DMS114 treated with DMSO at 0.1 percent for 48 hours (cell line): ENCODE measurements at regions not wholly inside any gene's neighbourhood (a gene's known extent, or its start where the extent isn't known, plus 50 kb on each side); places are given as distances from the start of the nearest gene placed in this dataset.
"Not testable (repeated sequence)": the region's sequence is repeated elsewhere in the genome, so short reads cannot be mapped to it uniquely, and the experiment has no call there.

Experiments
- DNase-seq: peaks from one replicate; lab custom pipeline; 2025; ENCODE audit not compliant: unreplicated experiment; lab: John Stamatoyannopoulos, UW

DNA sequence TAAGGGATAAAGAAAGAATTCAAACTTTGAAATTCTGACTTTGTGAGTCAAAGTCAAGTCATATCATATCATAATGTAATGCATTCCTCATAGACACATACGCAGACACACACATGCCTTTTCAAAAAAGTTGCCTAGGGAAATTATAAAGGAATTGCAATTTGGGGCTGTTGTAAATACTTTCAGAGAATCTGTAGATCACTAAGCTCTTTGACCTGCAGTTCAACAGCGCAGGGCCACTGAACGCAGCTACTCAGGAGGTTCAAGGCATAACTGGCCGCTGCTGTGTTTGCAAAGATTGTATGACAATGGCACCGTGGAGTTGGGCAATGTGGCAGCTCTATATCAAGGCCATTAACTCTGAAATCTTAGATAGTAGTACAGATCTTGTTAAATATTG is 188.4 kb upstream of the THRB start:
- no peak for DNase-seq

DNA sequence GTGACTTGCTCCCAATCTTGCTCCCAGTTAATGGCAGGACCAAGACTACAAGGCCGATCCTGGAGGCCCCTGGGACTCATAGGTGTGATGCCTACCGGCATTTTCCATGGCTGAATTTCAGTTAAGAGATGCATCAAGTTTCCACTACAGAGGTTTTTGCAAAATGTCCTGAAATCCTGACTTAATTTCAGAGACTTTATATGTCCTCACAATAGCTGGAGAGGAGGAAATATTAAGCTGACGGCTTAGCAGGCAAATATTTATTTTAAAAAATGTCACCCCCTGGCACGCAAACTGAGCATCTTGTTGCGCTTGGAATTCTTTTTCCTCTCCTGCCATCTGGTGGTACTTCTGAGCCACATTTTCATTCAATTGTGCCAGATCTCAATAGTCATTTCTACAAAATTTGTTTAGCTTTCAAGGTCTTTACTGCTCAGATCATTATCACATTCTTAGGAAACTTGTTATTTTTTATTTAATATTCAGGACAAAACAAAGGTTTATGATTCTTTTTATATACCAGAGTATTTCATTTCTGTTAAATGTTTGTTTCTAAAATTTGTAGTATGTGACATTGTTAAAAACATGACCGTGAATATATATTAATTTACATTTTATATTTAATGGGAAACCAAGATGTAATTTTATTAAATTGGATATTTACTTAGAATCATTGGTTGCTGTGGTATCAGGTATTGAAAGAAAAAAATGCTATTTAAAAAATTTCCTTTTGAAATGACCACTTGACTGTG is 189.2 kb upstream of the THRB start:
- DNase-seq = peak; percentile 40

DNA sequence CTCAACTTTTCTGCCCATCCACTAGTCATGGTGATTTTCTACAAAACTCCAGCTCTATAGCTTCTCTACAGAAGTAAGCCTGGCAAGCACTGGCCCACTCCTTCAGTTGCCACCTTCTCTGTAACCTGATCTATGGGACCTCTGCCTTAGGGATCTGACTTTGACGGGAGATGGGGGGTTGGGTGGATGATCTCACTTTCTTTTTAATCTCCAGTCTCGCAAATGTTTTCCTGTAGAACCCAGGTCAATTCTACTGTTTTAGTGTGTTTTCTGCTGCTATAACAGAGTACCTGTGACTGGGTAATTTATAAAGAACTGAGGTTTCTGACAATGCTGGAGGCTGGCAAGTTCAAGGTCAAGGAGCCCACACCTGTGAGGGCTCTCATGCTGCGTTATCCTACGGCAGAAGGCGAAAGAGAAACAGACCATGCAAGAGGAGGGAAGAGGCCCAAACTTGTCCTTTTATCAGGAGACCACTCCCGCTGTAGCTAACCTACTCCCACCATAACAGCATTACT is 189.9 kb upstream of the THRB start:
- no peak for DNase-seq

DNA sequence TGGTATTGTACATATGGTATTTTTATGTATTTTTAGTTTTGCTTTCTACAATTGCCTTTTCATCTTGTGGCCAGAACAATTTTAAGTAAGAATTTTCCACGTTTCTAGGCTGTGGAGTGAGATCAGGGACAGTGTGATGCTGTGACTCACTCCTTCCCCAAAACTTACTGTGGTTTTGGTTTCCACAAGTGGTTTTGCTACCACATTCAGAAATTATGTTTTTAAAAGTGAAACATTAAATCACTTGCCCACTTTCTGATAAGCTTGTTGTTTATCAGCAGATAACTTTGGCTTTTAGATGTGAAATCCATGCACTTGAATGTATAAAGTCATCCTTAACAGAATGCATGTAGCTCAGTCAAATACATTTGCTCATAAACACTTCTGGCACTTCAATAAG is 192.2 kb upstream of the THRB start:
- DNase-seq = no peak

DNA sequence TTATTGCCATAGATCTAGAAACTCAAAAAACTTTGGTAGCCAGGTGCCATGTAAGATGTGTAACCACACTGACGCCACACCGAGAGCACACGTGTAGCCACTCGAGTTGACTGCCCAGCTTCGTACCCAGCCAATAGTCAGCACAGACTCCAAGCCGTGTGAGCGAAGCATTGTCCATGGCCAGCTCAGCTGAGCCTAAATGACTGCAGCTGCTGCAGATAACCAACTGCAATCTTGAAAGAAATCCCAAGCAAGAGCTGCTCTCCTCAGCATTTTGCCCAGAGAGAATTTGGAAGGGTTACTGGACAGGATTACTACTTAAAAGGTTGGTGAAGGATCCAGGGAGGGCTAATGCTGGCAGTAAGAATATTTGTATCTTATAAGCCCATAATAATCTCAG is 193.0 kb upstream of the THRB start:
- DNase-seq = no peak

DNA sequence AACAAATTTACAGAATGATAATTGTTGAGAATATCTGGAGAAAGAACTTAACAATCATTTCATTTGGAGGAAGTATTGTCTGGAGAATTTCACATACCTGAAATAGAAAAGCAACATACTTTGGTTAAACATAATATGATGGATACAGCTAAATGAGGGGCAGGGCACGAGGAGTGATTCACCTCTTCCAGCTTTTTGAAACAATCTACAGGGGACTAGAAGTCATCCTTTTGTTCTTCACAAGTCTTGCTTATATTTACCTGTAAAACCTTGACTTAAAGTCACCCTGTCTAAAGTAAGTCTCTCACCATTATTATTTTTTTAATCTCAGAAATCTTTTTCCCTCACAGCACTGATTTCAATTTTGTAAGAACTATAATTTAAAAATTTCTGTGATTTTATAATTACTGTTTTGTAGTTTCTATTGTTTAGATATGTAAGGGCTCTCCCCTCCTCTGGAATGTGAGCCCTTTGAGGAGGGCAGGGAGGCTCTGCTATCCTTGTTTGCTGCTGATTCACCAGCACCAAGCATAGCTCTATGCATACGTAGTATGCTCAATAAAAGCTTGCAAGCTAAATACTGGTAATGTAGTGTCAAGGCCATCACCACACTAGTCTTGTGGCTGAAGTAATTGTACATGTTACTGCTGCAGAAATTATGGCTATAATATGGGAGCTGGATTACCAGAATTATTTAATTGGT is 193.9 kb upstream of the THRB start:
- DNase-seq = no peak

DNA sequence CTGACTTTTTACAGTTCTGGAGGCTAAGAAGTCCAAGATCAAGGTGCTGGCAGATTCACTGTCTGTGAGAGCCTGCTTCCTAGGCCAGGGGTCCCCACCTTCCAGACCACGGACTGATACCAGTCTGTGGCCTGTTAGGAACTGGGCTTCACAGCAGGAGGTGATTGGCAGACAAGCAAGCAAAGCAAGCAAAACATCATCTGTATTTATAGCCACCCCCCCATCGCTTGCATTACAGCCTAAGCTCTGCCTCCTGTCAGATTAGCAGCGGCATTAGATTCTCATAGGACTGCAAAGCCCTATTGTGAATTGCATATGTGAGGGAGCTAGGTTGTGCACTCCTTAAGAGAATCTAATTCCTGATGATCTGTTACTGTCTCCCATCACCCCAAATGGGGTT is 194.7 kb upstream of the THRB start:
- DNase-seq = no peak

DNA sequence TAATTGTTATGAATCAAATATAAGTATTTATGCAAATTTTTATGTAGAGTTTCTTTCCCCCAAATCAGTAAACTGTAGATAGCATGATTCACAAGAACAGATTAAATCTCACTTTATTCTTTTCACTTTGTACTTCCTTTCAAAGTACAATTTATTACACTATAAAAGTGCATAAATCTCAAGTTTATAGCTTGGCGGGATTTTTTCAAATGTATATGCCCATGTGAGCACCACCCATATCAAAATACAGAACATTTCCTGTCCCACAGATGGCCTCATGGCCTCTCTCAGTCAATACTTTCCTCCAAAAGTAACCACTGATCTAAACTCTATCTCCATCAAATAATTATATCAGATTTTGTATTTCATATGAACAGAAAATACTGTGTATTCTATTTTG is 196.1 kb upstream of the THRB start:
- no peak for DNase-seq

DNA sequence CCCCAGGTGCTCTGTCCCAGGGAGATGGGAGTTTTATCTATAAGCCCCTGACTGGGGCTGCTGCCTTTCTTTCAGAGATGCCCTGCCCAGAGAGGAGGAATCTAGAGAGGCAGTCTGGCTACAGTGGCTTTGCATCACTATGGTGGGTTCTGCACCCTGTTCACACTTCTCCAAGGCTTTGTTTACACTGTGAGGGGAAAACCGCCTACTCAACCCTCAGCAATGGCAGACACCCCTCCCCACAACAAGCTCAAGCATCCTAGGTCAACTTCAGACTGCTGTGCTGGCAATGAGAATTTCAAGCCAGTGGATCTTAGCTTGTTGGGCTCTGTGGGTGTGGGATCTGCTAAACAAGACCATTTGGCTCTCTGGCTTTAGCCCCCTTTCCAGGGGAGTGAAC is 204.4 kb upstream of the THRB start:
- not testable (repeated sequence) for DNase-seq

DNA sequence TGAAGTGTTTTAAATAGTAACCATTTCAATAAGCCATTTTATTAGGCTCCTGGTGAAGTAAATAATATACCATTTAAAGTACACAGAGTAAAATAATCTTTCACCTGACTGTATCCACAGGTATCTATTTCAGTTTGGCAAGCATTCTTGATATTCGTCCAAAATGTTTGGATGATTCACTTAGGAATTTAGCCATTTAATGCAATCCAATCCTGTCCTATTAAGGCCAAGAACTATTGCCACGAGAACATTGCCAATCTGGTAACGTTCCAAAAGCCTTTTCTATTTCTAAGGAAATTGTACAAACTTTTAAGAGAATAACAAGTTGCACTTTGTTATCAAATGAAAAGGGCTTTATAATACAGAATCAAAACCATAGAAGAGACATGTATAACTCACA is 209.8 kb upstream of the THRB start:
- no peak for DNase-seq

DNA sequence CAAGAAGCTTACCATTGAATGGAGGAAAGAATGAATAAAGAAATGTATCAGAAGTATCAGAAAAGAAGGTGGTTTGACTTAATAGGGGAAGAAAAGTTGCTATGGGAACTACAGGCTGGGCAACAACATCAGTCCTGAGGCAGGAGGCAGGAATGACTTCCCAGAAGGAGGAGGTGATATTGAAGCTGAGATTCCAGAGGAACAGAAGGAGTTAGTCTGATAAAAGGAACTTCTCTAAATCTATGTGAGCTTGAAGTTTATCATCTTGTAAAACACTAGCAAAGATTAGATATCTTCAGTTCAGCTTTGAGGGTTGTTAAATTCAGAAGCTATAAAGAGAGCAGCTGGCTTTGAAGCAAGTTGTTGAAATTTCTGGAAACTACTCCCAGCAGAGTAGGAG is 213.3 kb upstream of the THRB start:
- no peak for DNase-seq

DNA sequence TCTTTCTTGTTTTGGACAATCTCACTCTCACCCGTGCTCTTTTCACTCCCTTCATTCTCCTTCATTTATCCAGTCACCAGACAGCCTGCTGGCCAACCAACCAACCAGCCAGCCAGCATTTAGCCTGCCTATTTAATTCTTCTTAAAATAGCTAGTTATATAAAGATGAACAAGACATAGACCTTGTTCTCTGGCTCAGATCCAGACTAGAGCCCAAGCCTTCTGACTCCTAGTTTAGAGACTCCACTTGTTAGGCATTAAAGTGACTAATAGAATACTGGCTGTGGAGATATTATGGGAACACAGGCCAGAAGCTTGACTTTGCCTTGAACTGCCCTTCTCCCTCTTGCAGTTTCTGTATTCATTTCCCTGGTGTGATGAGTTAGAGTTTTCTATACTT is 215.3 kb upstream of the THRB start:
- DNase-seq = no peak

DNA sequence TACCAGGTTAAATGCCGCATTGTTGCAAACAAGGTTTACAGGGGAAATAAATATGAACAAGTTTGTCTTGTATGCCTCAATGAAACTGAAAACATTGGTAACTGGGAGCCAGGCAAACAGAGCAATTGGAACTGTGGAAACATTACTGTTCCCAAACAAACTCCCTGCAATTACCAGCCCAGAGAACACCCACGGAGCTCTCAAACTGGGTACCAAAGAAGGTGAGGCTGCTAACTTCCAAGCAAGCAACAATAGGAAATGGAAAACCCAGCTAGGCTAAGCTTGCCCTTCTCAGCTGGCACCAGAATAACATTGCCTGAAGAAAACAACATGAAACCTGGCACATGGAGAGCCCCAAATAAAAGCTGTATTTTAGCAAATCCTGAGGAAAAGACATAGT is 218.9 kb upstream of the THRB start:
- DNase-seq = no peak

DNA sequence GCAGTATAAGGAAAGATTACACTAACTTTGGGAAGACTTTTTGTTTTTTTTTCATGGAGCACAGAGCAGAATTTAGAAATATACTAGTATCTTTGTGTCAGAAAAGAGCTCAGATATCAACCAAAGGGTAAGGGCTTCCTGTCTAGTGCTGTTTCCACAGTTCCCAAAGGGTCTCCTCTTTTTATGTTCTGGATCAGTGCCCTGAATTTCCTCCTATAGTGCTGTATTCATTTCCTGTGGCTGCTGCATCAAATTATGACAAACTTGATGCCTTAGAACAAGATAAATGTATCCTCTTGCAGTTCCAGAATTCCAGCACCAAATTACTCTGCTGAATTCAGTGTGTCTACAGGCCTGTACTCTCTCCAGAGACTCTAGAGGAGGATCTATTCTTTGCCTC is 219.8 kb upstream of the THRB start:
- DNase-seq = no peak

DNA sequence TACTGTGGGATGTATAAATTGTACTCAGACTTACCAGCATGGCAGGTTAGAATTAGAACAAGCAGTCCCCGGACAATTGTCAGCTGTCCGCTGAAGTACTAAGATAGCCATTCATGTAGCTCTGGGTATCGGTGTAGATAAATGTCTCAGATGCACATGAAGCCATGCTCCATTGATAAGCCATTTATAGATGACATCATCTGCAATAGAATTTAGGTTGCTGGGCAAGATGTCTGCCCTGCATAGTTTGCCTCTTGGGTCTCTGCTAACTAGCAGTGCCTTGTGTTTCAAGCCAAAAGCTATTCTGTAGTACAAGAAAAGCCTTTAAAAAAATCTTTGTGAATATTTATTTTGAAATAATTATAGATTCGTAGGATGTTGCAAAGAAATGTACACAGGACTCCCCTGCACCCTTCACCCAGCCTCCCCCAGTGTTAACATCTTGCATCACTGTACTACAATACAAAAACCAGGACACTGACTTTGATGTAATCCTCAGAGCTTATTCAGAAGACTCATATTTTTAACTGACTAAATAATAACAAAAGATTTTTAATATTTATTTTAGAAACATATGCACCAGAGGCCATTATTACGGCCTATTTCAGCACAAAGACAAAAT is 220.6 kb upstream of the THRB start:
- DNase-seq = no peak

DNA sequence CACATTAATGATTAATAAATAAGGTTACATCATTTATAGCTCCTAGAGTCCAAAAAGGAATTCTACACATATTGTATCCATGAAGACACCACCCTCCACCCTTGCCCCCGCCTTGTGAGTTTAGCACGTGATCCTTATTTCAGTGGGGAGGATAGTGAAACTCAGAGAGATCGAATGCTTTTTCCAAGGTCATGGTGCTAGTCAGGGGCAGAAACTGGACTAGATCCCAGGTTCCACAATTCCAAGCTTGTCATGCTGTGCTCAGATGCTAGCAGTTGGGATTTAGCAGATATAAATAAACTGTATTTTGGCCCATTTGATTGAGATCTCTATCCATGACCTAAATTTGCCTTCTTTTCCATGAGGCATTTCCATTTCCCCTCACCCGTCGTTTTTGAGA is 227.4 kb upstream of the THRB start:
- DNase-seq = no peak

DNA sequence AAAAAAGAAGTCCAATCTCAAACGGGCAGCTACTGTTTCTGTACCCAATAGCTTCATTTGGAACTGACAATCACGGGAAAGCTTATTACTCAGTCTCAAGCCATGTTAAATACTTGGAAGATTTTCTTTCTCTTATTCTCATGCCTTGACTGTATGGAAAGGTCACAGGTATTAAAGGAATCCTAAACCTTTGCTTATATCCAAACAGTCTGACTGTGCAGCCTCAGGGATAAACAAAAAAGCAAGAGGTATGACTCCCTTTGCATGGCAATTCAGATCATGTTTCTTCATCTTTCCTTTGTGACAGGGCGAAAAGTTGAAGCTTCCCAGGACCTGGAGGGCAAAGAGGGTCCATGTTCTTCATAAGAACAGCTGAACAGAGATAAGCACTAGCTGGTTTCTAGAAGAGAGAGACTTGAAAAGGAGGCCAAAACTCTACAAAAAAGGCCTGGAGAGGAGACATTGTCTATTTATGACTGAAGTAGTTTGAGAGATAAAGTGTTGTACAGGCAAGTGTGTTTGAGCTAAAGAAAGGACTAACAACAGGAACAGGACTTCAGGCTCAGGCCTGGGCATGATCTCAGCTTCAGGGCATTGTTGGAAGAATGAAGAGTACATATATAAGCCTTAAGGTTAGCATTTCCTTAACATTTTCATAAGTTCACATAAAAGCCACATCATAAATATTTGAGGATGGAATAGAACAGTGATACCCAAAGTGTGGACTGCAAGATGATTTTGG is 231.0 kb upstream of the THRB start:
- no peak for DNase-seq

DNA sequence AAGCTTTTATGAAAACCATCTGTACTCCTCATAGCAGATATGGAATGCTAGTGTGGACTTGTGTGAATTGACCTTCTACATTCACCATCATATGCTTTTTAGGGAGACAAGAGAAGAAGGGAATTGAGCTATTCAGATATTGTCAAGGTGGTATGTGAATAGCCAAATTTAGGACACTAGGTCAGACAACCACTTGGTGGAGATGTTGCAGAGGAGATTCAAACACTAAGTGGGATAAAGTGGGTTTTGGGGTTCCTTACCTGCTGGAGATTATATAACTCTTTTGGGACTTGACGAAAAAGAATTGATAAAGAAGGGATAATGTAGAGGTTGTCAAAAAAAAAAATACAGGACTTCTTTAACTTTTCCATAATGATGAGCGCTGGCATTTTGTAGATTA is 231.8 kb upstream of the THRB start:
- no peak for DNase-seq

DNA sequence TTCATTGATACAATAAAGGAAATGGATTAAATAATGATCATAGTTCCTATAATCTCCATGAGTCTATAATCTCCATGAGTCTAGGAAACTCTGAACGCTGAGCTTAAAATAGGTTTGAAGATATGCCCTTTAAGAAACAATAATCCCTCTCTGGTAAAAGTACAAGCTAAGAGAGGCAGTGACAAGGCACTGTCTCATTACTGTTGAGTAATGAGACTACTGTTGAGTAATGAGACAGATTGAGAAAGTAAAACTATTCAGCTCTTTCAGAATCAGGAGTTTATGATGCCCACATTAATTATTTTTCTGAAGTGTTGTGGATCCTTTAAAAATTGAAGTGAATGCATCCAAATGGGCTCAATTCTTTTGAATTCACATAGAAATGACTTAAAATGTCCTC is 235.5 kb upstream of the THRB start:
- DNase-seq = no peak

DNA sequence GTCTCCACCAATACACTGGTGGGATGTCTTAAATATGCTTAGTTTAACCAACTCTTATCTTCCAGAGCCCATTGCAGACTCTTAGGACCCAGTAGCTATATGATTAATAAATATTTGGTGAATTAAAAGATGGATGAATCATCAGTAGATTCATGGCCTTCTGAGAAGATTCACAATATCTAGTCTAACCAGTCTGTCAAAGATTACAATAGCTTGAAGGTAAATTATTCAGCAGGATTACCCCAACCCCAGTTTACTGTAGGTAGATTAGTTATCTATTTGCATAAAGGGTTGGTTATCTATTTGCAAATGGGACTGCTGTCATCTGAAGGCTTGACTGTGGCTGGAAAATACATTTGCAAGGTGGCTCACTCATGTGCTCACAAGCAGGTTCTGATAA is 239.4 kb upstream of the THRB start:
- no peak for DNase-seq

DNA sequence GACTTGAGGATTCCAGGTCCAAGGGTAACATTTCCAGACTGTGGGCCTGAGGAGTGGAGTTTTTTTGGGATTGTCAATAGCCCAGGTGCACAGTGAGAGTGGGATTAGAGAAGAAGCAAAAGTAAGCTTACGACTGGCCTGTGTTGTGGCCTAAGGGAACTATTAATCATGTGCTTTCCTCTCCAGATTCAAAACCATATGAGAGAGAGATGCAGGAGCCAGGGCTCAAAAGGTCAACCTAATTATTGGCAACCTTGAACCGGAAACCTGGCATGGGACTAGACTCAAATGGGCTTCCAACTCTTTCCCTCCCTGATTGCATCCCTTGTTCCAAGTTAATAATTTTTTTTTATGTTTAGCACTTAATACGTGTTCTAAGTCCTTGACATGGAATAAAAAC is 242.1 kb upstream of the THRB start:
- DNase-seq = no peak

DNA sequence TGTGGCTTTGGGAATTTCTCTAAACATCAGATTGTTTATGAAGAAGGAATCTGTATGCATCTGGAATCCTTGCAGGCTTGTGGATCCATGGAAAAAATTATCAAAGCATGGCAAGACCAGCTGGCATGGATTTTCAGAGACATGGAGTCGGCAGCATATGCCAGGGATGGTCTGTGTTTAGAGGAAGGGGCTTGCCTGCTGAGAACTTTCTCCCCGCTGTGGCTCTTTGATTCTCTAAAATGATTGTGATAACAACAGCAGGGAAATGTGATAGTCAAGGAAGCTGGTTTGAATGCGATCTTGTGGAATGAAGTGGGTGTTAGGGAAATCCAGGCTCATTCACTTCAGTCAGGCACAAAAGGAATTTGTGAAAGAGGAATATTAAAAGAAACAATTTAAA is 245.7 kb upstream of the THRB start:
- DNase-seq = no peak
